ENCODE measurements at regions not wholly inside any gene's neighbourhood (a gene's known extent, or its start where the extent isn't known, plus 50 kb on each side); places are given as distances from the start of the nearest gene placed in this dataset.

GRCh38 chr14:85325134-85326017, 204.6 kb upstream of the FLRT2 start:
- H3K36me3 Mint-ChIP-seq (ENCODE audit: low read depth): no peaks in the 10 kb centered on the region
- H3K4me1 Mint-ChIP-seq: no peaks in the 10 kb centered on the region
- no peaks in the 10 kb centered on the region for H3K27me3 Mint-ChIP-seq (ENCODE audit: low read depth)
- H3K9me3 Mint-ChIP-seq: no peaks in the 10 kb centered on the region
- TF ChIP-seq CTCF (IDR thresholded peaks at IDR 0.05; ENCODE audit: unreplicated experiment in 3 of 3): no peak
- no peak overlapping the region for H3K4me3 Mint-ChIP-seq
- no peak overlapping the region for H3K27ac Mint-ChIP-seq

GRCh38 chr14:85332401-85332800, 197.5 kb upstream of the FLRT2 start:
- H3K27ac Mint-ChIP-seq: no peak overlapping the region
- H3K4me3 Mint-ChIP-seq: no peak overlapping the region
- H3K9me3 Mint-ChIP-seq: no peaks in the 10 kb centered on the region
- no peaks in the 10 kb centered on the region for H3K36me3 Mint-ChIP-seq (ENCODE audit: low read depth)
- TF ChIP-seq CTCF (IDR thresholded peaks at IDR 0.05; ENCODE audit: unreplicated experiment in 3 of 3): no peak
- H3K4me1 Mint-ChIP-seq: peaks cover 4% of the 10 kb centered on the region
- no peaks in the 10 kb centered on the region for H3K27me3 Mint-ChIP-seq (ENCODE audit: low read depth)

GRCh38 chr14:85333313-85333712, 196.6 kb upstream of the FLRT2 start:
- TF ChIP-seq CTCF (IDR thresholded peaks at IDR 0.05; ENCODE audit: unreplicated experiment in 3 of 3): no peak
- Mint-ChIP-seq H3K4me1 (peaks cover 4% of the 10 kb centered on the region), H3K27me3 (ENCODE audit: low read depth) (no peaks in the 10 kb centered on the region), H3K27ac (no peak overlapping the region), H3K36me3 (ENCODE audit: low read depth) (no peaks in the 10 kb centered on the region), H3K4me3 (no peak overlapping the region), H3K9me3 (no peaks in the 10 kb centered on the region)

GRCh38 chr14:85333841-85334240, 196.1 kb upstream of the FLRT2 start:
- Mint-ChIP-seq H3K4me1 (peaks cover 4% of the 10 kb centered on the region), H3K9me3 (no peaks in the 10 kb centered on the region), H3K27ac (no peak overlapping the region), H3K36me3 (ENCODE audit: low read depth) (no peaks in the 10 kb centered on the region), H3K4me3 (no peak overlapping the region), H3K27me3 (ENCODE audit: low read depth) (no peaks in the 10 kb centered on the region)
- no peak for TF ChIP-seq CTCF (IDR thresholded peaks at IDR 0.05; ENCODE audit: unreplicated experiment in 3 of 3)

- peaks cover 4% of the 10 kb centered on the region for H3K4me1 Mint-ChIP-seq
- TF ChIP-seq CTCF (IDR thresholded peaks at IDR 0.05; ENCODE audit: unreplicated experiment in 3 of 3): no peak
- H3K27me3 Mint-ChIP-seq (ENCODE audit: low read depth): no peaks in the 10 kb centered on the region
- H3K27ac Mint-ChIP-seq: no peak overlapping the region
- H3K4me3 Mint-ChIP-seq: no peak overlapping the region
- H3K9me3 Mint-ChIP-seq: no peaks in the 10 kb centered on the region
- H3K36me3 Mint-ChIP-seq (ENCODE audit: low read depth): no peaks in the 10 kb centered on the region
Observed at GRCh38 chr14:85334316-85334715, 195.6 kb upstream of the FLRT2 start.

- no peaks in the 10 kb centered on the region for H3K27me3 Mint-ChIP-seq (ENCODE audit: low read depth)
- no peak overlapping the region for H3K27ac Mint-ChIP-seq
- H3K36me3 Mint-ChIP-seq (ENCODE audit: low read depth): no peaks in the 10 kb centered on the region
- H3K4me1 Mint-ChIP-seq: no peaks in the 10 kb centered on the region
- no peaks in the 10 kb centered on the region for H3K9me3 Mint-ChIP-seq
- TF ChIP-seq CTCF (IDR thresholded peaks at IDR 0.05; ENCODE audit: unreplicated experiment in 3 of 3): no peak
- no peak overlapping the region for H3K4me3 Mint-ChIP-seq
Observed at GRCh38 chr14:85336257-85336656, 193.7 kb upstream of the FLRT2 start.
